OCI-LY3 (cell line): ENCODE measurements at regions not wholly inside any gene's neighbourhood (a gene's known extent, or its start where the extent isn't known, plus 50 kb on each side); places are given as distances from the start of the nearest gene placed in this dataset.

Source experiments
- H2AFZ ChIP-seq: fragments of 200-600, 300-600 bp; shearing (Covaris generic); 2 replicates; pipeline ENCODE4 v1.6.0; 2014; ENCODE audit warnings: antibody characterized with exemption, low read depth, low read length
- H3K27ac ChIP-seq: fragments of 200-600, 300-600 bp; sonication (generic); 2 replicates; pipeline ENCODE4 v1.5.1; 2014; ENCODE audit warnings: mild to moderate bottlenecking, low read length, moderate library complexity, mixed read lengths
- H3K27me3 ChIP-seq: fragments of 200-600, 300-600 bp; sonication (generic); 2 replicates; pipeline ENCODE4 v1.6.1; 2014; ENCODE audit warnings: low read depth, low read length, mixed read lengths
- H3K36me3 ChIP-seq: fragments of 200-600, 300-600 bp; sonication (generic); replicated peaks from 2 replicates; pipeline ENCODE3; 2014; ENCODE audit warnings: low read depth, low read length, mixed read lengths
- H3K4me1 ChIP-seq: fragments of 300-600, 200-600 bp; sonication (generic); 2 replicates; pipeline ENCODE4 v1.6.1; 2014; ENCODE audit warnings: low read length, mixed read lengths
- H3K4me2 ChIP-seq: fragments of 200-600, 300-600 bp; sonication (generic); 2 replicates; pipeline ENCODE4 v1.6.1; 2014; ENCODE audit warnings: low read length, mixed read lengths
- H3K4me3 ChIP-seq: fragments of 300-600, 200-600 bp; sonication (generic); 2 replicates; pipeline ENCODE4 v1.5.1; 2014; ENCODE audit warnings: antibody characterized with exemption, mild to moderate bottlenecking, low read length, moderate library complexity
- H3K79me2 ChIP-seq: fragments of 300-600, 200-600 bp; shearing (Covaris generic); 2 replicates; pipeline ENCODE4 v1.6.1; 2014; ENCODE audit warnings: mild to moderate bottlenecking, low read length, mixed read lengths
- H3K9ac ChIP-seq: fragments of 300-600, 200-600 bp; shearing (Covaris generic); 2 replicates; pipeline ENCODE4 v1.6.0; 2014; ENCODE audit warnings: mild to moderate bottlenecking, low read length, moderate library complexity
- H3K9me3 ChIP-seq: fragments of 200-600, 300-600 bp; shearing (Covaris generic); 2 replicates; pipeline ENCODE4 v1.6.1; 2014; ENCODE audit warnings: low read length, mixed read lengths; ENCODE audit not compliant: insufficient read depth
- H4K20me1 ChIP-seq: fragments of 200-600, 300-600 bp; sonication (generic); 2 replicates; pipeline ENCODE4 v1.6.1; 2016; ENCODE audit warnings: low read length, mixed read lengths; ENCODE audit not compliant: insufficient read depth
- EZH2phosphoT487 ChIP-seq: fragments of 200-600 bp; shearing (Covaris generic); IDR thresholded peaks from 2 replicates; pipeline ENCODE4 v1.6.1; 2018; ENCODE audit warnings: antibody characterized with exemption, mixed run types, low read depth
- TF ChIP-seq, protein P1 (sequence below): fragments of 200-600, 300-600 bp; sonication (generic); IDR thresholded peaks from 2 replicates; pipeline ENCODE4 v1.5.1; 2014; ENCODE audit warnings: antibody characterized with exemption, low read length, low read depth

DNA sequence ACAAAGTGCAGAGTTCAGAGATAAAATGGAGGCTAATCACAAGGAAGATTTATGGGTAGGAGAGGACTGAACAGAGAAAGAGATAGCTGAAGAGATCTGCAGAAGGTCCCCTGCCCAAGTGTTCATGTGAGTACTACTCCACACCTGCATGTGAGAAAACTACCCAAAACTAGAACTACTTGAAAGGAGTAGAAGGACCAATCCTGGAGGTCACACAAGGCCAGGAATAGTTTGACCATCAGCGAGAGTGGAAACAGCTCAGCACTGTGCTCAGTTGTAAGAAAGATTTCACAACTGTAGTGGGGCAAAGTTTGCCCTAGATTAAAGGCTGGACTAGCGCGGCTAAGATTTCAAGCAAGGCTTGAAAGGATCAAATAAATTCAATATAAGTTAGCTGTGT lies 422.7 kb upstream of the LCORL start:
- TF ChIP-seq EZH2phosphoT487, result no peak
- TF ChIP-seq, protein P1, sequence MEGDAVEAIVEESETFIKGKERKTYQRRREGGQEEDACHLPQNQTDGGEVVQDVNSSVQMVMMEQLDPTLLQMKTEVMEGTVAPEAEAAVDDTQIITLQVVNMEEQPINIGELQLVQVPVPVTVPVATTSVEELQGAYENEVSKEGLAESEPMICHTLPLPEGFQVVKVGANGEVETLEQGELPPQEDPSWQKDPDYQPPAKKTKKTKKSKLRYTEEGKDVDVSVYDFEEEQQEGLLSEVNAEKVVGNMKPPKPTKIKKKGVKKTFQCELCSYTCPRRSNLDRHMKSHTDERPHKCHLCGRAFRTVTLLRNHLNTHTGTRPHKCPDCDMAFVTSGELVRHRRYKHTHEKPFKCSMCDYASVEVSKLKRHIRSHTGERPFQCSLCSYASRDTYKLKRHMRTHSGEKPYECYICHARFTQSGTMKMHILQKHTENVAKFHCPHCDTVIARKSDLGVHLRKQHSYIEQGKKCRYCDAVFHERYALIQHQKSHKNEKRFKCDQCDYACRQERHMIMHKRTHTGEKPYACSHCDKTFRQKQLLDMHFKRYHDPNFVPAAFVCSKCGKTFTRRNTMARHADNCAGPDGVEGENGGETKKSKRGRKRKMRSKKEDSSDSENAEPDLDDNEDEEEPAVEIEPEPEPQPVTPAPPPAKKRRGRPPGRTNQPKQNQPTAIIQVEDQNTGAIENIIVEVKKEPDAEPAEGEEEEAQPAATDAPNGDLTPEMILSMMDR, result no peak
- Histone ChIP-seq H3K4me2 (no peak overlapping the region), H3K4me3 (no peak overlapping the region)

GRCh38 chr4:18442957-18443356 lies 421.4 kb upstream of the LCORL start:
- H3K27ac ChIP-seq, result no peak overlapping the region
- H3K36me3 ChIP-seq, result peaks cover 3% of the 10 kb centered on the region
- H3K27me3 ChIP-seq, result no peaks in the 10 kb centered on the region
- H3K4me1 ChIP-seq, result no peaks in the 10 kb centered on the region; the same call in 1 of the 2 replicates
- H3K4me2 ChIP-seq, result no peak overlapping the region
- TF ChIP-seq EZH2phosphoT487, result no peak
- TF ChIP-seq, protein P1, result no peak
- H3K9me3 ChIP-seq, result peaks cover 8% of the 10 kb centered on the region
- H3K4me3 ChIP-seq, result no peak overlapping the region
- H3K79me2 ChIP-seq, result no peaks in the 10 kb centered on the region
- no peaks in the 10 kb centered on the region for H4K20me1 ChIP-seq
- no peak overlapping the region for H2AFZ ChIP-seq
- H3K9ac ChIP-seq, result no peak overlapping the region

More for the DNA sequence above, 422.7 kb upstream of the LCORL start:
- H3K27ac ChIP-seq, result no peak overlapping the region
- H3K79me2 ChIP-seq, result no peaks in the 10 kb centered on the region
- no peak overlapping the region for H2AFZ ChIP-seq
- no peaks in the 10 kb centered on the region for H3K27me3 ChIP-seq
- no peaks in the 10 kb centered on the region for H4K20me1 ChIP-seq
- no peaks in the 10 kb centered on the region for H3K36me3 ChIP-seq
- H3K4me1 ChIP-seq, result no peaks in the 10 kb centered on the region; the same call in 1 of the 2 replicates
- H3K9ac ChIP-seq, result no peak overlapping the region
- H3K9me3 ChIP-seq, result peaks cover 13% of the 10 kb centered on the region

DNA sequence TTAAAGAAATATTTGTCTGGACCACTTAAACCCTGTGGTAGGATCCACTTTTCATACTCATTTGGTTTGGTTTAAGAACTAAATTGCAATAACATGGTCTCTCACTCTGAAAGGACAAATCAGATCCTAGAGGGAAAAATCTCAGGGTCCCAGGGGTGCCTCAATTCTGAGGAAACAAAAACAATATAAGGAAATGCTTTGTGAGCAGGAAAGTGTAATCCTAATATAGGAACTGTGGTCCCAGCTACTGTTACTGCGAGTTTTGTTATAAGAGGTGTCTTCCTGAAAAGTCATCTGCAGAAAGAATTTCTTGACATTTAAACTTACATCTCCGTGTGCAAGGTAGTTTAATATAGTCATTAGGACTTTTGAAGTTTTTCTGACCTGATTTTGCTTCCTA lies 420.1 kb upstream of the LCORL start:
- H3K4me3 ChIP-seq, result no peak overlapping the region
- H3K4me2 ChIP-seq, result no peak overlapping the region
- no peak overlapping the region for H3K27ac ChIP-seq
- H3K27me3 ChIP-seq, result no peaks in the 10 kb centered on the region
- no peak for TF ChIP-seq EZH2phosphoT487
- TF ChIP-seq, protein P1, result no peak
- peaks cover 8% of the 10 kb centered on the region for H3K9me3 ChIP-seq
- no peaks in the 10 kb centered on the region; the same call in 1 of the 2 replicates for H3K4me1 ChIP-seq
- H4K20me1 ChIP-seq, result no peaks in the 10 kb centered on the region
- no peak overlapping the region for H3K9ac ChIP-seq
- peaks cover 3% of the 10 kb centered on the region for H3K36me3 ChIP-seq
- no peak overlapping the region for H2AFZ ChIP-seq
- no peaks in the 10 kb centered on the region for H3K79me2 ChIP-seq

DNA sequence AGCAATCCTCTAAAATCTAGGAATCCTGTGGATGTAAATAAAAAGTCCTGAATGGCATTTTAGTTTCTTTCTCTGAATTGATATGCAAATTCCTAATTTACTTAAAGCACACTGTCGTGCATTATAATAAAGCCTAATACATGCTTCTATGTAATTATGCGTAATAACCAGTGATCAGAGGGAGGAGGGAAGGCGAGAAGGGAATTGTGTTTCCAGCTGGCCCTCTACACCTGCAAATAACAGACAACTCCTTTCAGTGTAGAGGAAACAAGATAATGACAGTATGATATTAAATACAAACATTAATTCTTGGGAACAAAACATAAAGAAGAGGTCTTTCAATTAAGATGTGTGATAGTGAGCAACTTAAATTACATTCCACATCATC lies 419.6 kb upstream of the LCORL start:
- no peaks in the 10 kb centered on the region for H3K27me3 ChIP-seq
- H2AFZ ChIP-seq, result no peak overlapping the region
- H3K79me2 ChIP-seq, result no peaks in the 10 kb centered on the region
- H3K36me3 ChIP-seq, result peaks cover 3% of the 10 kb centered on the region
- H4K20me1 ChIP-seq, result no peaks in the 10 kb centered on the region
- H3K4me3 ChIP-seq, result no peak overlapping the region
- peaks cover 8% of the 10 kb centered on the region for H3K9me3 ChIP-seq
- no peak overlapping the region for H3K9ac ChIP-seq
- no peak overlapping the region for H3K27ac ChIP-seq
- H3K4me2 ChIP-seq, result no peak overlapping the region
- no peak for TF ChIP-seq EZH2phosphoT487
- TF ChIP-seq, protein P1, result no peak
- no peaks in the 10 kb centered on the region; the same call in 1 of the 2 replicates for H3K4me1 ChIP-seq
